CD1c-positive myeloid dendritic cell (primary cell): ENCODE measurements at regions not wholly inside any gene's neighbourhood (a gene's known extent, or its start where the extent isn't known, plus 50 kb on each side); places are given as distances from the start of the nearest gene placed in this dataset.
"Not testable (repeated sequence)": the region's sequence is repeated elsewhere in the genome, so short reads cannot be mapped to it uniquely, and the experiment has no call there.

Experiments used
- DNase-seq: peaks from one replicate; pipeline ENCODE4 v3.0.0-alpha.2; 2016; ENCODE audit errors: extremely low spot score

DNA sequence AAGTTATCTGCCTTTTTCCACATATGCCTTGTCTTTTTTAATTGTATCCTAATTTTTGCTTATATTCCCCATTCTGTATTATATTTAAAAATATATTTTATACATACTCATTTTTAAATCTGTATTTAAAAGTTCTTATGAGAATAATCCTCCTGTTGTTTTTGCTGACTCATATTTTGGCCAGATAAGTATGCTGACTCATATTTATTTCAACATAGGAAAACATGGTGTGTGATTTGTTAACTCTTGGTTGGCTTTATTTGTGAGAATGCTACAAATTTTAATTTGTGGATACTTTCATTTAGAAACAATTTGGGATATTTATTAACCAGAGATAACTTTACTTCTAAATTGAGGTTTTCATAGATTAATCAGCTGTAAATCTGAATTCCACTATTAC, 587.7 kb downstream of the CPS1 start:
- DNase-seq, result no peak

GRCh38 chr2:211144974-211145665, 588.7 kb downstream of the CPS1 start:
- DNase-seq, result no peak

DNA sequence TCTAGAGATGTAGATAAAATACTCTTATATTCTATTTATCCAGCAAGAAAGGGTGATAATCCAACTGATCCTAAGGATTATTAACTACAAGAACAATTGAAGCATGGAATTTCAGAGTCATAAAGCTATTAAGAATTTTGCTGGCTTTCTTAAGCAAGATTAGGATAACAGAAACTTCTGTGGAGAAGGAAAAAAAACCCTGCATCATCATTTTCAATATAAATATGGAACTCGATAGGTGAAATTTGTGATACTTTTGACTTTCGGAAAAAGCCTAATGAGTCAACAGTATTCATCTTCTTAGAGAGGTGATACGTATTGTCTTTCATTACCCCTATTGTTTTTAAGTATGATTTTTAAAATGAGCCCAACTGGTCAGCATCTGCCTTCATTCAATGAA, 593.3 kb downstream of the CPS1 start:
- DNase-seq, result no peak

- DNase-seq, result no peak
Measured at GRCh38 chr2:211157211-211157610, 600.8 kb downstream of the CPS1 start.

DNA sequence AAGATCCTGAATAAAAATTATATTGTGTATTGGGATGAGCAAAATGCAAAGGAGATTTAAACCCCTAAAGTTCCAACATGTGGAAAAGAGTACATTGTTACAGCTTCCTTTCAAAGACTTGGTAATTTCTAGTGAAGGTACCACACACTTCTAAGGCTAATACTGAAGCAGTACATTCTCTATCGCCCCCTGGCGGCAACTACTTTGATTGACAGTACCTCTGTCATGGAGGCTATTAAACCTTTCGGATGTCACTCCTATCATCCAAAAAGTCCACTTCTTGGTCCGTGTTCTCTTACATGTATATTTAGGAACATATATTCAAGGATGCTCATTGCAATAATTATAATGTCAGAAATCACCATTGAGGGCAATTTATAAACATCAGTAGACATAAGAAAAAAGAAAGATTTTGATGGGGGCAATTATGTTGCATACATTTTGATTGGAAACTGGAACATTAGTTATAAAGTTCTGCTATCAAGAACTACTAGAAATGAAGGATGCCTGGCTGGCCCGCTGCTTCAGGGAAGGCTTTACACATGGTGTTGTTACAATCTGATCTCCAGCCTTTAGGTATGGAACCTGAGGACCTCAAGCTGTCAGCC, 601.6 kb downstream of the CPS1 start:
- peak; percentile 71 for DNase-seq

DNA sequence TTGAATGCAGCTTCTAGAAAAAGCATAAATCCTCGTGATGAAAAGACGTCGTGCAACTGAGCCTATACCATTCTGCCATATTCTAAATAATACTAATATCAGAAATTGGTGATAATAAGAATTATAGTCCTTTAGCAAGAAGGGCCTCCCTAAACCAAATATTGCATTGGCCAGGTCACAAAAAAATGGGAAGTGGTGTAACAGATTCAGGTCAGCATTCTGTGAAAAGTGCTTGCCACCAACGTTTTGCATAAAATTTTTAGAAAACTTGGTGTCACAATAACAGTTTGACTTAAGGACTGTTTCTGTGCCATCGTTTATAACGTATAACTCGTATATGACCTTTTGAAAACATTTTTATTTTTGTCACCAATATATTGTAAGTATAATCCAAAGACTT, 603.6 kb downstream of the CPS1 start:
- no peak for DNase-seq

DNA sequence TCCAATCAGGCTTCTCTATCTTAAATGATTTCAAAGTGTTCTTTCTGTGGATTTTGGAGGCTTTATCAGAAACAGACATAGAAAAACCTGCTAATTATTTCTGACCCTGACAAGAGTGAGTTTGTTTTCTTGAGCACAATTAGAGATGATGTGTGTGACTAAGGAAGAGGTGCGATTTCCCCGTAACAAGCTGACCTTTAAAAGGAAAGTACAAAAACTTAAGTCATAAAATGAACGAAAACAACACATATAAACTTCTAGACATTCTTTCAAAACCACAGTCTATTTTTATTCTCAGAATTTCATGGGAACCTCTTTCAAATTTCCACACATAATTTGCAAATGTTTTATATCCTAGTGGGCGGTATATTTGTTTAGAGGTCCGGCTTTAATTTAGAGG, 604.8 kb downstream of the CPS1 start:
- no peak for DNase-seq

GRCh38 chr2:211162911-211163310, 606.5 kb downstream of the CPS1 start:
- DNase-seq, result no peak

DNA sequence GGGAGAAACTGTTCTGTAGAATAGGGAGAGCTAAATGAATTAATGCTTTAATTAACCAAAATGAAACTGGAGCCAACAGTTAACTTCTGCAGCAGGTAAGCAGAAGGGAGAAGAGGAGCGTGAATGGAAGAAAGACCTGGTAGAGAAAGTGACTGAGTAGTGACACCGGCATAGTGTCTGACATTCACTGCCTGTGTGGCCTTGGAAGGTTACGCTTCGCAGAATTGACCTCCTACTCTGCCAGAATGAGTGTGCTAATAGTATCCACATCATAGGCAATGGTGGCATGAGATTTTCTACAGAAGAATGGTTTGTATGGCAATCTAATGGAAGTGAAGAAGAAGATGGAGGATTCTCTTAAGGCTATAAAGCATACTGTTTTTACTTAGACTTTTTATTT, 614.4 kb downstream of the CPS1 start:
- no peak for DNase-seq

- DNase-seq, result no peak
Measured at GRCh38 chr2:211174021-211174420, 617.6 kb downstream of the CPS1 start.

DNA sequence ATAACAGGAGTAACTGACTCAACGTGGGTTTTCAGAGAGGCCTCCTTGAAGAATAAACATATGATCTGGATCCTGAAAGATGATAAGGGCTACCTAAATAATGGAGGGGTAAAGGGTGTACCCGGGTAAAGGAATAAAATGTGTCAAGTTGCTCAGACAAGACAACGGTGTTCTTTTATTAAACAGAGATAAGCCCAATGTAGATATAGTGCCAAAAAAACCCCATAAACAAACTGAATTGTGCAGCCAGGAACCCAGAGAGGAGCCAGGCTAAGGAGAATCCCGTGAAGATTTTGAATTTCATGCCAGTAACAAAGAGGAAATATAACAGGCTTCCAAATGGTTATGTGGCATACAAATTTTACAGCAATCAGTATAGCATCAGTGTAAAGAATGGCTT, 618.2 kb downstream of the CPS1 start:
- no peak for DNase-seq

DNA sequence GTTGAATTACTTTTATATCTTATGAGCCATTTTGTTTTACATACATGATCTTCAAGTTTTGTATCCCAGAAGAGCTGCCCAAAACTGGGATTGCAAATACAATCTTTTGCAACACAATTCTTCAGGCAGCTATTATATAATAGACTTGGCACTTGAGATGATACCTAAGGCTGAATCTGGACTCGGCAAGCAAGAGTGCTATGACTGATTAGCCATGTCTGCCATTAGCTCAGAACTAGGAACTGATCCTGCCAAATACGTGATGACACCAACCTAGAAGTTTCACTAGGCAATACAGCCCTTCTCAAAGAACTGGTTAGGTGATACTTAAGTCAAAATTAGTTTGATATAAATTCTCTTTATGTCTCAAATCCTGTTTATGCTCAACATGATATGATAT, 619.6 kb downstream of the CPS1 start:
- DNase-seq, result no peak

DNA sequence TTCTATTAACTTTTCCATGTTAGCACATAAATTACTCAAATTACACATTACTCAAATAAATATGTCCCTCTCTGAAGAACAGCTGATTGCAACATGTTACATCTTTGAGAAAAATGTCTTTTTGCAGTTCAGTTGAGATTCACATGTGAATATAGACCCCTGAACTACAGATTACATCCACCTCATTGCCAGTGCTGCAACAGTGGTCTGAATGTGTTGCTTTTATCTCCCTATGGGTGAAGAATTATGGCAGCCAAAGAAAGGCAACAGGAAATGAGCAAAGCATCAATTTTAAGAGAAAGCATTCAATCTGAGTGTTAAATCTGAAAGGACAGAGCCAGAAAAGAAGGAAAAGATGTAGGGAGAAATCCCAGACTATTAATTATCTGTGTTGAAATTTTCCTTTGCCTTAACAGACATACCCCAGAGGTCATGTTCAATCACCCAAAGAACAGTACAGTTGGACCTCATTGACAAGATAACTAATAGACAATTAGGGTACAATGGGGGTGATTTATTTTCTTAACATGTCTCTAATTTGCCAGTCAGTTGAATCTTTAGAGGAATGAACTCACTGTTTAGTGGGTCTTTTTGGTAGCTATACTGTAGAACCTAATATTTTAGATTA, 620.2 kb downstream of the CPS1 start:
- DNase-seq, result no peak

- DNase-seq, result no peak
Measured at GRCh38 chr2:211181626-211182025, 625.2 kb downstream of the CPS1 start.

GRCh38 chr2:211187602-211188001, 631.2 kb downstream of the CPS1 start:
- DNase-seq, result no peak

GRCh38 chr2:211203986-211204385, 647.6 kb downstream of the CPS1 start:
- DNase-seq, result no peak

DNA sequence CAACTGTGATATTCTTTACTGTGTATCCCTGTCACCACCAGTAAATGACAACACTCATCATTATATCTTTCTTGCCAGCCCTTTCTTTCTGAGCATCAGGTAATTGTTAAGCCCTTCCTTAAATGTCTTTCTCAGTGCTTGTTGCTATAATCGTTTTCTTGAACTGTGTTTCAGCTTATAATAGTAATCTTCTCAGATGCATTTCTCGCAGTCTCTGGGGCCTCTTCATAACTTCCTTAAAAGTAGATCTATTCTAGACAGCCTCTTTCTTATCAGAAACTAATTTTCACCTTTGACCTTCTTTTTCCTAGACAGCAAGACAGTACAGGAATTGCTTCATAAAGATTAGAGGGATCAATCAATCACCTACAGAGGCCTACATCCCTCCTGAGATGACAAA, 648.1 kb downstream of the CPS1 start:
- DNase-seq, result no peak

DNA sequence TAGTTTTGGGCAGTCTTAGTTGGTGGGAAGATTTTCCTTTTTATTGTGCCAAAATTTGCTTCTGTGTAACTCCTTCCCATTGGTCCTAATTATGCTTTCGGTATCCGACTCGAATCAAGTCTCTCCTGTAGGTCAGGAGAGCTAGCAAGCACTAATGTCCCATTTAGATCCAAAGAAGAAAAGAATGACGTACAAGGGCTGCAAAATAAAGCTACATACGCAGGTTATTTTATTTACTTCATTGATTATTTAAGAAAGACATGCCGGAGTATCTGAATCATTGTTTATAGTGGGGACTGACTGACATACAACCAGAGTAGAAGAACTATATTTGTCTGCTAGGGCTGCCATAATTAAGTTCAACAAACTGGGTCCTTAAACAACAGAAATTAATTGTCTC, 648.5 kb downstream of the CPS1 start:
- no peak for DNase-seq

DNA sequence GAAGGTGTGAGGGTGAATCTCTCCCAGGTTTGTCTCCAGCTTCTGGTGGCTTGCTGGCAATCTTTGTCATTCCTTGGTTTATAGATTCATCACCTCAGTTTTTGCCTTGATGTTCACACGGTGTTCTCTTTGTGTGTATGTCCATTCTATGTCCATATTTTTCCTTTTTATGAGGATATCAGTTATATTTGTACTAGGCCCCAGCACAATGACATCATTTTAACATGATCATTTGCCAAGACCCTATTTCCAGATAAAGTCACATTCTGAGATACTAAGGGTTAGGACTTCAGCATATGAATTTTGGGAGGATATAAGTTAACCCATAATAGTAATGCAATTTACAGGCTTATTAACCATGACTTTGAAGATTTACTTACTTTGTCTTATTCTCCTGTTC, 649.0 kb downstream of the CPS1 start:
- no peak for DNase-seq

GRCh38 chr2:211205836-211206235, 649.4 kb downstream of the CPS1 start:
- DNase-seq, result no peak

GRCh38 chr2:211216221-211216620, 659.8 kb downstream of the CPS1 start:
- DNase-seq, result no peak

DNA sequence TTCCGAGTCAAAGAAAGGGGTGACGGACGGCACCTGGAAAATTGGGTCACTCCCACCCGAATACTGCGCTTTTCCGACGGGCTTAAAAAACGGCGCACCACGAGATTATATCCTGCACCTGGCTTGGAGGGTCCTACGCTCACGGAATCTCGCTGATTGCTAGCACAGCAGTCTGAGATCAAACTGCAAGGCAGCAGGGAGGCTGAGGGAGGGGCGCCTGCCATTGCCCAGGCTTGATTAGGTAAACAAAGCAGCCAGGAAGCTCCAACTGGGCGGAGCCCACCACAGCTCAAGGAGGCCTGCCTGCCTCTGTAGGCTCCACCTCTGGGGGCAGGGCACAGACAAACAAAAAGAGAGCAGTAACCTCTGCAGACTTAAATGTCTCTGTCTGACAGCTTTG, 663.1 kb downstream of the CPS1 start:
- DNase-seq, result not testable (repeated sequence)

- DNase-seq, result no peak
Measured at GRCh38 chr2:211225784-211226183, 669.4 kb downstream of the CPS1 start.
